IPS DF 6.9 (cell line): ENCODE measurements at regions not wholly inside any gene's neighbourhood (a gene's known extent, or its start where the extent isn't known, plus 50 kb on each side); places are given as distances from the start of the nearest gene placed in this dataset.
"Not testable (repeated sequence)": the region's sequence is repeated elsewhere in the genome, so short reads cannot be mapped to it uniquely, and the experiment has no call there.

Source experiments
- DNase-seq: peaks from one replicate; pipeline ENCODE4 v3.0.0-alpha.2; 2013; ENCODE audit warnings: low read depth, low spot score
- H3K27ac ChIP-seq: one replicate; pipeline ENCODE4 v1.5.1; 2013; ENCODE audit warnings: low read length, control low read depth
- H3K27me3 ChIP-seq: 2 replicates; pipeline ENCODE4 v1.6.1; 2013; ENCODE audit warnings: mild to moderate bottlenecking, low read length; ENCODE audit not compliant: control insufficient read depth, insufficient read depth
- H3K36me3 ChIP-seq: 2 replicates; pipeline ENCODE4 v1.6.1; 2013; ENCODE audit warnings: low read length; ENCODE audit not compliant: control insufficient read depth, insufficient read depth
- H3K4me1 ChIP-seq: 2 replicates; pipeline ENCODE4 v1.6.1; 2013; ENCODE audit warnings: low read length; ENCODE audit not compliant: control insufficient read depth, insufficient read depth
- H3K4me3 ChIP-seq: 2 replicates; pipeline ENCODE4 v1.5.1; 2013; ENCODE audit warnings: mild to moderate bottlenecking, low read length
- H3K9me3 ChIP-seq: 2 replicates; pipeline ENCODE4 v1.6.1; 2013; ENCODE audit warnings: low read length, inconsistent platforms; ENCODE audit not compliant: control insufficient read depth, insufficient read depth
- WGBS: extraction: QIAGEN DNeasy Blood & Tissue Kit; methylation state at CpG from one replicate; pipeline ENCODE4 v1.1.7; 2013; ENCODE audit warnings: mixed read lengths, missing lambda C conversion rate; ENCODE audit not compliant: insufficient read length, insufficient coverage; 5-methylcytosine and 5-hydroxymethylcytosine counted together

- no CpG with 5 or more reads among the region's 28 CpGs for WGBS
- H3K4me1 ChIP-seq, H3K4me3 ChIP-seq, H3K9me3 ChIP-seq, DNase-seq, H3K27me3 ChIP-seq, H3K36me3 ChIP-seq, H3K27ac ChIP-seq: not testable (repeated sequence)
Measured at GRCh38 chr4:54993473-54994026, 131.8 kb downstream of the KDR start.

- no peaks in the 10 kb centered on the region for H3K27me3 ChIP-seq
- WGBS = no CpG with 5 or more reads among the region's 1 CpG
- H3K9me3 ChIP-seq = no peaks in the 10 kb centered on the region
- DNase-seq = no peak
- H3K4me1 ChIP-seq = no peaks in the 10 kb centered on the region
- H3K4me3 ChIP-seq = no peak overlapping the region
- no peaks in the 10 kb centered on the region for H3K36me3 ChIP-seq
- H3K27ac ChIP-seq = no peak overlapping the region
Measured at GRCh38 chr4:54992266-54992665, 133.1 kb downstream of the KDR start.

- no peak for DNase-seq
- H3K27ac ChIP-seq = no peak overlapping the region
- peaks cover 5% of the 10 kb centered on the region for H3K4me1 ChIP-seq
- H3K27me3 ChIP-seq = no peaks in the 10 kb centered on the region
- no peak overlapping the region for H3K4me3 ChIP-seq
- H3K36me3 ChIP-seq = no peaks in the 10 kb centered on the region
- no peaks in the 10 kb centered on the region for H3K9me3 ChIP-seq
Measured at GRCh38 chr4:54988655-54989054, 136.7 kb downstream of the KDR start.

GRCh38 chr4:54986095-54986846, 139.1 kb downstream of the KDR start:
- H3K9me3 ChIP-seq = no peaks in the 10 kb centered on the region
- H3K4me1 ChIP-seq = peaks cover 5% of the 10 kb centered on the region
- WGBS = no CpG with 5 or more reads among the region's 5 CpGs
- H3K4me3 ChIP-seq = no peak overlapping the region
- H3K27ac ChIP-seq = no peak overlapping the region
- no peaks in the 10 kb centered on the region for H3K36me3 ChIP-seq
- H3K27me3 ChIP-seq = no peaks in the 10 kb centered on the region
- no peak for DNase-seq

- no peak for DNase-seq
- Histone ChIP-seq H3K4me3 (no peak overlapping the region), H3K4me1 (no peaks in the 10 kb centered on the region), H3K27me3 (no peaks in the 10 kb centered on the region), H3K27ac (no peak overlapping the region), H3K9me3 (no peaks in the 10 kb centered on the region), H3K36me3 (no peaks in the 10 kb centered on the region)
- no CpG with 5 or more reads among the region's 4 CpGs for WGBS
Measured at GRCh38 chr4:54976682-54977081, 148.7 kb downstream of the KDR start.

- DNase-seq = no peak
- no peaks in the 10 kb centered on the region for H3K27me3 ChIP-seq
- WGBS = no CpG with 5 or more reads among the region's 3 CpGs
- no peaks in the 10 kb centered on the region for H3K9me3 ChIP-seq
- H3K4me3 ChIP-seq = no peak overlapping the region
- no peaks in the 10 kb centered on the region for H3K36me3 ChIP-seq
- H3K4me1 ChIP-seq = no peaks in the 10 kb centered on the region; the same call in 1 of the 2 replicates
- no peak overlapping the region for H3K27ac ChIP-seq
Measured at GRCh38 chr4:54976031-54976430, 149.4 kb downstream of the KDR start.

- DNase-seq = no peak
- Histone ChIP-seq H3K4me3 (no peak overlapping the region), H3K9me3 (no peaks in the 10 kb centered on the region), H3K36me3 (no peaks in the 10 kb centered on the region), H3K27me3 (no peaks in the 10 kb centered on the region), H3K4me1 (no peaks in the 10 kb centered on the region; the same call in 1 of the 2 replicates), H3K27ac (no peak overlapping the region)
- WGBS = no CpG with 5 or more reads among the region's 1 CpG
Measured at GRCh38 chr4:54973784-54974183, 151.6 kb downstream of the KDR start.

GRCh38 chr4:54971474-54971950, 153.9 kb downstream of the KDR start:
- Histone ChIP-seq H3K36me3 (no peaks in the 10 kb centered on the region), H3K4me1 (no peaks in the 10 kb centered on the region; the same call in 1 of the 2 replicates), H3K9me3 (no peaks in the 10 kb centered on the region), H3K27ac (no peak overlapping the region), H3K4me3 (no peak overlapping the region), H3K27me3 (no peaks in the 10 kb centered on the region)
- peak; percentile 39 for DNase-seq
- WGBS = no CpG with 5 or more reads among the region's 7 CpGs

GRCh38 chr4:54967289-54967688, 158.1 kb downstream of the KDR start:
- WGBS = no CpG with 5 or more reads among the region's 3 CpGs
- no peaks in the 10 kb centered on the region for H3K9me3 ChIP-seq
- H3K36me3 ChIP-seq = no peaks in the 10 kb centered on the region
- H3K27me3 ChIP-seq = no peaks in the 10 kb centered on the region
- H3K27ac ChIP-seq = no peak overlapping the region
- H3K4me3 ChIP-seq = no peak overlapping the region
- no peak for DNase-seq
- no peaks in the 10 kb centered on the region; the same call in 1 of the 2 replicates for H3K4me1 ChIP-seq

- Histone ChIP-seq H3K27me3 (no peaks in the 10 kb centered on the region), H3K27ac (no peak overlapping the region), H3K36me3 (no peaks in the 10 kb centered on the region), H3K9me3 (no peaks in the 10 kb centered on the region), H3K4me1 (no peaks in the 10 kb centered on the region), H3K4me3 (no peak overlapping the region)
- WGBS = no CpG with 5 or more reads among the region's 1 CpG
- no peak for DNase-seq
Measured at GRCh38 chr4:54961357-54961975, 163.9 kb downstream of the KDR start.
